Inferior parietal cortex (tissue), 1 donor: ENCODE measurements at regions not wholly inside any gene's neighbourhood (a gene's known extent, or its start where the extent isn't known, plus 50 kb on each side); places are given as distances from the start of the nearest gene placed in this dataset.
"Not testable (repeated sequence)": the region's sequence is repeated elsewhere in the genome, so short reads cannot be mapped to it uniquely, and the experiment has no call there.

Experiments used
- DNase-seq: peaks from one replicate; pipeline ENCODE4 v3.0.0-alpha.2; 2016; ENCODE audit errors: extremely low spot score

- DNase-seq = no peak
These were observed 1655.4 kb upstream of the NUDT12 start for GRCh38 chr5:105218018-105218417.

- no peak for DNase-seq
These were observed 1650.5 kb upstream of the NUDT12 start for GRCh38 chr5:105213078-105213477.

GRCh38 chr5:105207066-105207465, 1644.5 kb upstream of the NUDT12 start:
- DNase-seq = no peak

- DNase-seq = no peak
These were observed 1634.9 kb upstream of the NUDT12 start for GRCh38 chr5:105197531-105197930.

GRCh38 chr5:105195765-105196164, 1633.2 kb upstream of the NUDT12 start:
- DNase-seq = no peak

GRCh38 chr5:105172918-105173317, 1610.3 kb upstream of the NUDT12 start:
- no peak for DNase-seq

- no peak for DNase-seq
These were observed 1606.2 kb upstream of the NUDT12 start for GRCh38 chr5:105168806-105169205.

- no peak for DNase-seq
These were observed 1604.5 kb upstream of the NUDT12 start for GRCh38 chr5:105167092-105167491.

GRCh38 chr5:105163547-105163946, 1601.0 kb upstream of the NUDT12 start:
- DNase-seq = no peak

- DNase-seq = not testable (repeated sequence)
These were observed 1600.0 kb upstream of the NUDT12 start for GRCh38 chr5:105162557-105162956.

- no peak for DNase-seq
These were observed 1595.9 kb upstream of the NUDT12 start for GRCh38 chr5:105158526-105158925.

- DNase-seq = no peak
These were observed 1587.7 kb upstream of the NUDT12 start for GRCh38 chr5:105150323-105150722.

GRCh38 chr5:105146867-105147266, 1584.3 kb upstream of the NUDT12 start:
- no peak for DNase-seq

- no peak for DNase-seq
These were observed 1582.6 kb upstream of the NUDT12 start for GRCh38 chr5:105145152-105145551.

- no peak for DNase-seq
These were observed 1571.7 kb upstream of the NUDT12 start for GRCh38 chr5:105134328-105134727.

GRCh38 chr5:105133087-105133486, 1570.5 kb upstream of the NUDT12 start:
- DNase-seq = no peak

- no peak for DNase-seq
These were observed 1570.0 kb upstream of the NUDT12 start for GRCh38 chr5:105132581-105132980.

- no peak for DNase-seq
These were observed 1568.5 kb upstream of the NUDT12 start for GRCh38 chr5:105131045-105131444.

- no peak for DNase-seq
These were observed 1539.0 kb upstream of the NUDT12 start for GRCh38 chr5:105101577-105101976.

- no peak for DNase-seq
These were observed 1526.4 kb upstream of the NUDT12 start for GRCh38 chr5:105088961-105089360.

- no peak for DNase-seq
These were observed 1525.5 kb upstream of the NUDT12 start for GRCh38 chr5:105088102-105088501.

- no peak for DNase-seq
These were observed 1495.3 kb upstream of the NUDT12 start for GRCh38 chr5:105057893-105058292.

GRCh38 chr5:105057001-105057436, 1494.4 kb upstream of the NUDT12 start:
- no peak for DNase-seq

- no peak for DNase-seq
These were observed 1491.8 kb upstream of the NUDT12 start for GRCh38 chr5:105054406-105054805.

- no peak for DNase-seq
These were observed 1480.0 kb upstream of the NUDT12 start for GRCh38 chr5:105042623-105043022.
